Liver (tissue), 7 donors: ENCODE measurements at regions not wholly inside any gene's neighbourhood (a gene's known extent, or its start where the extent isn't known, plus 50 kb on each side); places are given as distances from the start of the nearest gene placed in this dataset.

Experiments used
- DNase-seq: peaks from one replicate; pipeline ENCODE4 v3.0.0-alpha.2; 2017; ENCODE audit warnings: low spot score
- H3K27ac ChIP-seq, 2 donors: one replicate each; pipeline ENCODE4 v1.7.0; 2013; ENCODE audit warnings: inconsistent platforms in 2 of 2, low read length in 2 of 2, control low read depth in 1 of 2, low read depth in 1 of 2, mild to moderate bottlenecking in 1 of 2
- H3K27me3 ChIP-seq, 4 donors: one replicate each; pipeline versions ENCODE4 v1.6.1 to v1.7.0; 2013; ENCODE audit warnings: low read length in 3 of 4, inconsistent platforms in 1 of 4, mild to moderate bottlenecking in 1 of 4, moderate library complexity in 1 of 4; ENCODE audit not compliant: control insufficient read depth in 4 of 4, insufficient read depth in 4 of 4
- H3K36me3 ChIP-seq, 4 donors: one replicate each; pipeline versions ENCODE4 v1.6.1 to v1.7.0; 2013; ENCODE audit warnings: low read length in 3 of 4, mild to moderate bottlenecking in 3 of 4, low read depth in 1 of 4, moderate library complexity in 1 of 4; ENCODE audit not compliant: control insufficient read depth in 4 of 4, insufficient read depth in 3 of 4
- H3K4me1 ChIP-seq, 4 donors: one replicate each; pipeline versions ENCODE4 v1.6.1 to v1.7.0; 2013; ENCODE audit warnings: low read length in 3 of 4, mild to moderate bottlenecking in 3 of 4, moderate library complexity in 1 of 4; ENCODE audit not compliant: control insufficient read depth in 4 of 4, insufficient read depth in 4 of 4
- H3K4me3 ChIP-seq, 3 donors: one replicate each; pipeline versions ENCODE4 v1.6.1 to v1.7.0; 2013; ENCODE audit warnings: low read length in 3 of 3, control low read depth in 1 of 3, low read depth in 1 of 3, mild to moderate bottlenecking in 1 of 3
- H3K9ac ChIP-seq, 2 donors: one replicate each; pipeline ENCODE4 v1.7.0; 2013; ENCODE audit warnings: low read length in 2 of 2, mild to moderate bottlenecking in 2 of 2, moderate library complexity in 2 of 2, control low read depth in 1 of 2, low read depth in 1 of 2
- H3K9me3 ChIP-seq, 4 donors: one replicate each; pipeline versions ENCODE4 v1.6.1 to v1.7.0; 2013; ENCODE audit warnings: low read length in 3 of 4; ENCODE audit not compliant: control insufficient read depth in 4 of 4
- EGR1 ChIP-seq, 2 donors: IDR thresholded peaks; 2 replicates each; pipeline ENCODE4 v1.6.1; 2016 to 2018; ENCODE audit warnings: antibody characterized with exemption in 2 of 2, low read depth in 2 of 2
- FOXA1 ChIP-seq: IDR thresholded peaks from 2 replicates; pipeline ENCODE4 v1.6.1; 2016; ENCODE audit warnings: antibody characterized with exemption
- FOXA2 ChIP-seq: IDR thresholded peaks from 2 replicates; pipeline ENCODE4 v1.6.1; 2016; ENCODE audit warnings: antibody characterized with exemption
- GABPA ChIP-seq, 2 donors: IDR thresholded peaks in 1 of 2; conservative IDR thresholded peaks in 1 of 2; 2 replicates each; pipeline ENCODE4 v1.6.1; 2016; ENCODE audit warnings: antibody characterized with exemption in 2 of 2, mild to moderate bottlenecking in 1 of 2, moderate library complexity in 1 of 2
- HNF4A ChIP-seq, 2 donors: conservative IDR thresholded peaks; 2 replicates each; pipeline ENCODE4 v1.6.1; 2016; ENCODE audit warnings: antibody characterized with exemption in 2 of 2, mild to moderate bottlenecking in 2 of 2
- HNF4G ChIP-seq: IDR thresholded peaks from 2 replicates; pipeline ENCODE4 v1.6.1; 2016; ENCODE audit warnings: antibody characterized with exemption
- JUND ChIP-seq, 2 donors: IDR thresholded peaks; 2 replicates each; pipeline ENCODE4 v1.6.1; 2016; ENCODE audit warnings: antibody characterized with exemption in 2 of 2
- NR2F2 ChIP-seq: IDR thresholded peaks from 2 replicates; pipeline ENCODE4 v1.6.1; 2016; ENCODE audit warnings: antibody characterized with exemption
- RAD21 ChIP-seq, 2 donors: IDR thresholded peaks; 2 replicates each; pipeline ENCODE4 v1.6.1; 2016; ENCODE audit warnings: antibody characterized with exemption in 2 of 2, mild to moderate bottlenecking in 2 of 2
- RXRA ChIP-seq, 2 donors: IDR thresholded peaks; 2 replicates each; pipeline ENCODE4 v1.6.1; 2017 to 2018; ENCODE audit warnings: antibody characterized with exemption in 2 of 2, mild to moderate bottlenecking in 1 of 2
- SP1 ChIP-seq: IDR thresholded peaks from 2 replicates; pipeline ENCODE4 v1.6.1; 2018; ENCODE audit warnings: antibody characterized with exemption, mild to moderate bottlenecking
- TAF1 ChIP-seq: conservative IDR thresholded peaks from 2 replicates; pipeline ENCODE4 v1.6.1; 2016; ENCODE audit warnings: antibody characterized with exemption, mild to moderate bottlenecking
- YY1 ChIP-seq: IDR thresholded peaks from 2 replicates; pipeline ENCODE4 v1.6.1; 2016; ENCODE audit warnings: antibody characterized with exemption, mild to moderate bottlenecking
- WGBS: extraction: QIAGEN DNeasy Blood & Tissue Kit; methylation state at CpG from one replicate; pipeline ENCODE4 v1.1.7; 2013; 5-methylcytosine and 5-hydroxymethylcytosine counted together
- TF ChIP-seq, protein P1 (sequence below): IDR thresholded peaks from 2 replicates; pipeline ENCODE4 v1.6.1; 2016; ENCODE audit warnings: antibody characterized with exemption
- TF ChIP-seq, protein P2 (sequence below): IDR thresholded peaks from 2 replicates; pipeline ENCODE4 v1.6.1; 2016; ENCODE audit warnings: antibody characterized with exemption
- TF ChIP-seq, protein P3 (sequence below): IDR thresholded peaks from 2 replicates; pipeline ENCODE4 v1.6.1; 2016; ENCODE audit warnings: antibody characterized with exemption
- TF ChIP-seq, protein P4 (sequence below): IDR thresholded peaks from 2 replicates; pipeline ENCODE4 v1.6.1; 2016; ENCODE audit warnings: antibody characterized with exemption, mild to moderate bottlenecking
- donor health status: healthy.
- donor health status: healthy.
- donor health status: healthy.
- donor health status: healthy.

DNA sequence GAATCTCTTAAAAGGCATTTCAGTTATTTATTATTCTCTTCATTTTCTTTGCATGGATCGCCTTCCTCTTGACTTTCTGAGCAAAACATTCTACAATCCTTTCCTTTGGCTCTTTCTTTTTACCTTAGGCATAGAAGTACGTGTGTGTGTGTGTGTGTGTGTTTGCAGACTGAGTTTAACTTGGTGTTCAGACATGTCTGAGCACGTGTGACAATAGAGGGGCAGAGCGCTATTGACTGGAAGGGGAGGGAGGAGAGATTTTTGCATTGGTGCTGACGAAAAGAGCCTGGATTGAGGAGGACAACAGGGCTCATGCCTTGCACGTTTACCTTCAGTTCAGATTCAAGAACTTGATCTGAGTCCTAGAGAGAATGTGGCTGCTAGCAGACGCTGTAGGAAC is 129.8 kb downstream of the SEC23IP start:
- Histone ChIP-seq H3K27me3 (peaks cover 0 to 4% (median 2%) of the 10 kb centered on the region in 4 donors), H3K9ac (no peak overlapping the region), H3K4me1 (no peaks in the 10 kb centered on the region), H3K27ac (no peak overlapping the region), H3K4me3 (no peak overlapping the region), H3K36me3 (no peaks in the 10 kb centered on the region), H3K9me3 (no peaks in the 10 kb centered on the region)
- TF ChIP-seq EGR1 (IDR thresholded peaks at IDR 0.05; ENCODE audit: low read depth in 2 of 2) (no peak), HNF4A (conservative IDR thresholded peaks at IDR 0.05) (no peak), RAD21 (IDR thresholded peaks at IDR 0.05) (no peak), RXRA (IDR thresholded peaks at IDR 0.05) (no peak), GABPA (IDR thresholded peaks at IDR 0.05 in 1 of 2, conservative IDR thresholded peaks at IDR 0.05 in 1 of 2) (no peak), YY1 (no peak), NR2F2 (no peak), HNF4G (no peak), SP1 (no peak)
- TF ChIP-seq, protein P1, sequence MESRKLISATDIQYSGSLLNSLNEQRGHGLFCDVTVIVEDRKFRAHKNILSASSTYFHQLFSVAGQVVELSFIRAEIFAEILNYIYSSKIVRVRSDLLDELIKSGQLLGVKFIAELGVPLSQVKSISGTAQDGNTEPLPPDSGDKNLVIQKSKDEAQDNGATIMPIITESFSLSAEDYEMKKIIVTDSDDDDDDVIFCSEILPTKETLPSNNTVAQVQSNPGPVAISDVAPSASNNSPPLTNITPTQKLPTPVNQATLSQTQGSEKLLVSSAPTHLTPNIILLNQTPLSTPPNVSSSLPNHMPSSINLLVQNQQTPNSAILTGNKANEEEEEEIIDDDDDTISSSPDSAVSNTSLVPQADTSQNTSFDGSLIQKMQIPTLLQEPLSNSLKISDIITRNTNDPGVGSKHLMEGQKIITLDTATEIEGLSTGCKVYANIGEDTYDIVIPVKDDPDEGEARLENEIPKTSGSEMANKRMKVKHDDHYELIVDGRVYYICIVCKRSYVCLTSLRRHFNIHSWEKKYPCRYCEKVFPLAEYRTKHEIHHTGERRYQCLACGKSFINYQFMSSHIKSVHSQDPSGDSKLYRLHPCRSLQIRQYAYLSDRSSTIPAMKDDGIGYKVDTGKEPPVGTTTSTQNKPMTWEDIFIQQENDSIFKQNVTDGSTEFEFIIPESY: no peak
- TF ChIP-seq, protein P2, sequence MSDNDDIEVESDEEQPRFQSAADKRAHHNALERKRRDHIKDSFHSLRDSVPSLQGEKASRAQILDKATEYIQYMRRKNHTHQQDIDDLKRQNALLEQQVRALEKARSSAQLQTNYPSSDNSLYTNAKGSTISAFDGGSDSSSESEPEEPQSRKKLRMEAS: no peak
- TF ChIP-seq, protein P3, sequence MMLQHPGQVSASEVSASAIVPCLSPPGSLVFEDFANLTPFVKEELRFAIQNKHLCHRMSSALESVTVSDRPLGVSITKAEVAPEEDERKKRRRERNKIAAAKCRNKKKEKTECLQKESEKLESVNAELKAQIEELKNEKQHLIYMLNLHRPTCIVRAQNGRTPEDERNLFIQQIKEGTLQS: no peak
- TF ChIP-seq, protein P4, sequence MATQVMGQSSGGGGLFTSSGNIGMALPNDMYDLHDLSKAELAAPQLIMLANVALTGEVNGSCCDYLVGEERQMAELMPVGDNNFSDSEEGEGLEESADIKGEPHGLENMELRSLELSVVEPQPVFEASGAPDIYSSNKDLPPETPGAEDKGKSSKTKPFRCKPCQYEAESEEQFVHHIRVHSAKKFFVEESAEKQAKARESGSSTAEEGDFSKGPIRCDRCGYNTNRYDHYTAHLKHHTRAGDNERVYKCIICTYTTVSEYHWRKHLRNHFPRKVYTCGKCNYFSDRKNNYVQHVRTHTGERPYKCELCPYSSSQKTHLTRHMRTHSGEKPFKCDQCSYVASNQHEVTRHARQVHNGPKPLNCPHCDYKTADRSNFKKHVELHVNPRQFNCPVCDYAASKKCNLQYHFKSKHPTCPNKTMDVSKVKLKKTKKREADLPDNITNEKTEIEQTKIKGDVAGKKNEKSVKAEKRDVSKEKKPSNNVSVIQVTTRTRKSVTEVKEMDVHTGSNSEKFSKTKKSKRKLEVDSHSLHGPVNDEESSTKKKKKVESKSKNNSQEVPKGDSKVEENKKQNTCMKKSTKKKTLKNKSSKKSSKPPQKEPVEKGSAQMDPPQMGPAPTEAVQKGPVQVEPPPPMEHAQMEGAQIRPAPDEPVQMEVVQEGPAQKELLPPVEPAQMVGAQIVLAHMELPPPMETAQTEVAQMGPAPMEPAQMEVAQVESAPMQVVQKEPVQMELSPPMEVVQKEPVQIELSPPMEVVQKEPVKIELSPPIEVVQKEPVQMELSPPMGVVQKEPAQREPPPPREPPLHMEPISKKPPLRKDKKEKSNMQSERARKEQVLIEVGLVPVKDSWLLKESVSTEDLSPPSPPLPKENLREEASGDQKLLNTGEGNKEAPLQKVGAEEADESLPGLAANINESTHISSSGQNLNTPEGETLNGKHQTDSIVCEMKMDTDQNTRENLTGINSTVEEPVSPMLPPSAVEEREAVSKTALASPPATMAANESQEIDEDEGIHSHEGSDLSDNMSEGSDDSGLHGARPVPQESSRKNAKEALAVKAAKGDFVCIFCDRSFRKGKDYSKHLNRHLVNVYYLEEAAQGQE: no peak
- 59% methylated on average over 7 of the region's 7 CpGs for WGBS
- DNase-seq: no peak

DNA sequence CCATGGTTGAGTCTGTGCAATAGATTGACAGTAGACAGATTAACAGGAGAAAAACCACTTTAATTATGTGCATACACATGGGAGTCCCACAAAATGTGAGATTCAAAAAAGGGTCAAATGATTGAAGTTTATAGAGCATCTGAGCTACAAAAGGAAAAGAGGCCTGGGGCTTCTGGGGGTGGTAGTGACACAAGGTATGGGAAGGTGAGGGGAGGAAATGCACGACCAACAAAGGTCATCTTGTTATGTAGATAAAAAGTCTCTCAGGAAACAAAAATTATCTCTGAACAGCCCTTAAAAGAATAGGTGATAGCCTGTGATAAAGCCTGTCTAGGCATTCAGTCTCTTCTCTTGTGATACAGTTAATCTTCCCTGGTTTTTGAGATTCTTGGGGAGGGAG is 141.7 kb downstream of the SEC23IP start:
- Histone ChIP-seq H3K4me3 (no peak overlapping the region), H3K9me3 (no peaks in the 10 kb centered on the region), H3K27me3 (peaks cover 0 to 2% (median 0%) of the 10 kb centered on the region in 4 donors), H3K36me3 (no peaks in the 10 kb centered on the region), H3K9ac (no peak overlapping the region), H3K27ac (no peak overlapping the region), H3K4me1 (no peaks in the 10 kb centered on the region)
- TF ChIP-seq YY1 (no peak), EGR1 (IDR thresholded peaks at IDR 0.05; ENCODE audit: low read depth in 2 of 2) (no peak), JUND (IDR thresholded peaks at IDR 0.05) (no peak), FOXA2 (no peak), HNF4A (conservative IDR thresholded peaks at IDR 0.05) (no peak), HNF4G (no peak), FOXA1 (no peak), TAF1 (no peak), NR2F2 (no peak), RXRA (IDR thresholded peaks at IDR 0.05) (no peak), GABPA (IDR thresholded peaks at IDR 0.05 in 1 of 2, conservative IDR thresholded peaks at IDR 0.05 in 1 of 2) (no peak)
- TF ChIP-seq, protein P3: no peak
- TF ChIP-seq, protein P4: no peak
- TF ChIP-seq, protein P1: no peak
- TF ChIP-seq, protein P2: no peak
- 57% methylated on average over 1 of the region's 1 CpG for WGBS
- no peak for DNase-seq
